Activated CD8-positive, alpha-beta memory T cell treated with anti-CD3 and anti-CD28 coated beads, Interleukin-2, amount 10 ng/mL, durations not matched to agents 7 days and 5 days (primary cell): ENCODE measurements at regions not wholly inside any gene's neighbourhood (a gene's known extent, or its start where the extent isn't known, plus 50 kb on each side); places are given as distances from the start of the nearest gene placed in this dataset.

Source experiments
- ATAC-seq: fragments of 150-1000 bp; cut with Tn5 transposase; one replicate; pipeline ENCODE4 v1.10.0; 2021; ENCODE audit warnings: moderate library complexity
- CTCF ChIA-PET: fragments of 350-600 bp; sonication (Branson Sonifier 250); formaldehyde crosslinking; loops from one replicate; lab custom pipeline; 2021; ENCODE audit warnings: antibody characterized with exemption; lab: Charles Lee
- DNase-seq: peaks from one replicate; pipeline ENCODE4 v3.0.0-alpha.2; 2020
- H3K27ac Mint-ChIP-seq: one replicate; pipeline ENCODE4 v1.8.0; 2021; ENCODE audit warnings: mild to moderate bottlenecking, mixed read lengths
- H3K27me3 Mint-ChIP-seq: one replicate; pipeline ENCODE4 v1.8.0; 2021; ENCODE audit warnings: mixed read lengths
- H3K36me3 Mint-ChIP-seq: one replicate; pipeline ENCODE4 v1.8.0; 2021; ENCODE audit warnings: mild to moderate bottlenecking, mixed read lengths
- H3K4me1 Mint-ChIP-seq: one replicate; pipeline ENCODE4 v1.8.0; 2021; ENCODE audit warnings: mixed read lengths
- H3K4me3 Mint-ChIP-seq: one replicate; pipeline ENCODE4 v1.8.0; 2021; ENCODE audit warnings: mild to moderate bottlenecking, moderate library complexity, mixed read lengths
- H3K9me3 Mint-ChIP-seq: one replicate; pipeline ENCODE4 v1.8.0; 2022; ENCODE audit warnings: low read depth, mixed read lengths

DNA sequence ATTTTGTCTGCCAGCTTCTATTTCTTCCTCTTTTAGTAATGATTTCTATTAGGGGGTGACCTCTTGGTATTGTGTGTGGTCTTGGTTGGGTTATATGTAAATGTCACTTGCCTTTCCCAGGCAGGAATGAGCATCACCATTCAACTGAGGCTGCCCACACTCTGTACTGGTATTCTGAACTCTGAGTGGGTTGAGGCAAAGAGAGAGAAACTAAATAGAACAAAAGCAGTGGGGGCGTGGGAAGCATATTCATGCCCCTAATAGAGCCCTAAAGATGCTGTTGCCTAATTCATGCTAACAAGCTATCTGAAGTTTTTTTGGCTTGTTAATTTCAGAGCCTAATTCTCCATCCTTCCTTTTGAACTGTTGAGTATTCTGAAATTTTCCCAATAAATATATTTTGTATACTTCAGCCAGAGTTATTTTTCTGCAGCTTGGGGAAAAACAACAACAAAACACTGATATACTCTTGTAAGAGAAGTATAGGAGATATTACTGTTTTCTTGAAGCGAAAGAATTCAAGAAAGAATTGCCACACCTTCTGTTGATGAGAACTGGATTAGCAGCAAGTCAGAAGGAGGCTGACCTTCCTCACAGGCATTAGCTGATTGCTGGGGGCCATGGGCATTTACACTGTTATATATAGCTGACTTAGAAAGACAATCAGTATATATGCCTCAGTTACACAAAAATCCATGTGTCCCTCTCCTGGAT lies 315.8 kb upstream of the KLF12 start:
- Mint-ChIP-seq H3K4me1 (no peaks in the 10 kb centered on the region), H3K9me3 (no peaks in the 10 kb centered on the region), H3K4me3 (no peak overlapping the region), H3K27ac (no peak overlapping the region), H3K27me3 (peaks cover 12% of the 10 kb centered on the region), H3K36me3 (no peaks in the 10 kb centered on the region)
- DNase-seq (no peak), ATAC-seq (no peak)
- CTCF ChIA-PET: no interaction called here

DNA sequence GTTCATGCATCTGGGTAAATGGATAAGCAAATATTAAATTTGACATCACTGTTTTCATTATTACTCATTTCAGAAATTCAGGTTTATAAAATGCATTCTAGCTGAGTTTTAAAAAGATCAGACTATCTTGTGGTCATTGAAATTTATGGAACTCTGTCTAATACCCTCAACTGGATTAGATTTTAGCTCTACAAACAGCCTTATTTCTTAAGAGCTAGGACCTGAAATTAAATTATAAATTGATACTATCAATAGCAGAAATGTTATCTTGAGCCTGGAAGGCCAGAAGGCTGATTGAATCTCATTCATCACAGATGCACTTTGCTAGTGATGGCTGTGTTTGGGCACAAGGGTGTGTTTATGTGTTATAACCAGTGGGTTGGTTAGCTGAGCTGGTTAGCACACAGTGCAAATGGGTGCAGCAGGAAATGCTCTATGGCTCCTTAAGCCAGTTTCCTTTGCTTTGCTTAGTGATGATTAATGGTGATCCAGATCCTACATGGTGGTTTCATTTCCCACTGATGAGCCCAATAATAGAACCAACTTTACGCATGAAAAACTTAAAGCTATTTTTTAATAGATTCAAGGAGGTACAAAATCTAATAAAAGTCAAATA lies 310.8 kb upstream of the KLF12 start:
- Mint-ChIP-seq H3K4me1 (no peaks in the 10 kb centered on the region), H3K9me3 (no peaks in the 10 kb centered on the region), H3K4me3 (no peak overlapping the region), H3K36me3 (no peaks in the 10 kb centered on the region), H3K27me3 (no peaks in the 10 kb centered on the region), H3K27ac (no peak overlapping the region)
- DNase-seq (no peak), ATAC-seq (no peak)
- CTCF ChIA-PET: no interaction called here

DNA sequence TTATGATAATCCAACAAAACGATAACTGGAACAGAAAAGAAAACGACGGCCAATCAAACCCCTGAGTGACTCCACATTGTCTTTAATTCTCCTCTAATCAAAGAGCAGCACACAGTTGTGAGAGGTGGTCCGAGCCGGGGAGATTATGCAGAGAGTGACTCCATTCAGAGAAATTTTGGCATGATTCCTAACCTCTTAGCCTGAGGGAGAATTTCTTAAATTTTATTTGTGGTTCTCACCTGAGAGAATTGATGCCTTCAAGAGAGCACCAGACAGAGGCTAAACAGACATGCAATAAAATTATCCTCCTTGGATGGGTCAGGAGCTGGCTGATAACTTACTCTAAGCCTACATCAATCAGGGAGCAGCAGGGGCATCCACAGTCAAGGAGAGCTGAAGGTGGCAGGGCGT lies 310.0 kb upstream of the KLF12 start:
- Mint-ChIP-seq H3K4me3 (no peak overlapping the region), H3K27me3 (no peaks in the 10 kb centered on the region), H3K27ac (no peak overlapping the region), H3K4me1 (no peaks in the 10 kb centered on the region), H3K36me3 (no peaks in the 10 kb centered on the region), H3K9me3 (no peaks in the 10 kb centered on the region)
- DNase-seq: no peak
- CTCF ChIA-PET: no interaction called here
- ATAC-seq: no peak

DNA sequence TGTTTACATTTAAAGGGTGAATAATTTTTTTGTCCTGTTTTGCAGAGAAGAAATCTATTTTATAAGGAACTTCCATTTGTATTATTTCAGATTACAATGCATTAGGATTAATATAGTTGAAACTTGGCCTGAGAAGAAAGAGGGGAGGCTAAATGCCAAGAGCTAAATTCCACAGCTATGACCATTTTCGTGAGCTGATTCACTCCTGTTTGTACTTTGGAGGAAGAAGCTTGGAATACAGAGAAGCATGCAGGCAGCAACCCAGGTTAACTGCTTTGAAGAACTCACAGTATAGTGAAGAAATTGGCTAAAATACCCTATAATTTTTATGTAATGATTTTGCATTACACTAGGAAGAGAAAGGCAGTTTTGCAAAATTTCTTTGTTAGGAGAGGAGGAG lies 309.4 kb upstream of the KLF12 start:
- CTCF ChIA-PET: no interaction called here
- DNase-seq (no peak), ATAC-seq (no peak)
- H3K27me3 Mint-ChIP-seq: no peaks in the 10 kb centered on the region
- H3K4me3 Mint-ChIP-seq: no peak overlapping the region
- no peaks in the 10 kb centered on the region for H3K36me3 Mint-ChIP-seq
- no peaks in the 10 kb centered on the region for H3K9me3 Mint-ChIP-seq
- no peak overlapping the region for H3K27ac Mint-ChIP-seq
- H3K4me1 Mint-ChIP-seq: no peaks in the 10 kb centered on the region

DNA sequence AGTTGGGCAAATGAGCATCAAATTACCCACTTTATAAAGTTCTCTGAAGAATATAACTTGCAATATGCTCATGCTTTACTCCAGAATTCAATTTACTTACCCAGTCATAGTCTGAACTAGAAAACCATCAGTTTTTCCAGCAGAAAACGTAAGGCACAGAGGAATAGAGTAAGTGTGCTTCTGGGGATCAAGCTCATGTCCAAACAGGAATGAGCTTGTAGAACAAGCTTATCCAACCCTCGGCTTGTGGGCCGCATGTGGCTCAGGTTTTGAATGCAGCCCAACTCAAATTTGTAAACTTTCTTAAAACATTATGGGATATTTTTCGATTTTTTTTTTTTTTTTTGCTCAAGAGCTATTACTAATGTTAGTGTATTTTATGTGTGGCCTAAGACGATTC lies 308.5 kb upstream of the KLF12 start:
- H3K27ac Mint-ChIP-seq: no peak overlapping the region
- H3K36me3 Mint-ChIP-seq: no peaks in the 10 kb centered on the region
- CTCF ChIA-PET: no interaction called here
- no peak for DNase-seq
- no peak for ATAC-seq
- H3K27me3 Mint-ChIP-seq: no peaks in the 10 kb centered on the region
- H3K9me3 Mint-ChIP-seq: no peaks in the 10 kb centered on the region
- no peak overlapping the region for H3K4me3 Mint-ChIP-seq
- no peaks in the 10 kb centered on the region for H3K4me1 Mint-ChIP-seq

DNA sequence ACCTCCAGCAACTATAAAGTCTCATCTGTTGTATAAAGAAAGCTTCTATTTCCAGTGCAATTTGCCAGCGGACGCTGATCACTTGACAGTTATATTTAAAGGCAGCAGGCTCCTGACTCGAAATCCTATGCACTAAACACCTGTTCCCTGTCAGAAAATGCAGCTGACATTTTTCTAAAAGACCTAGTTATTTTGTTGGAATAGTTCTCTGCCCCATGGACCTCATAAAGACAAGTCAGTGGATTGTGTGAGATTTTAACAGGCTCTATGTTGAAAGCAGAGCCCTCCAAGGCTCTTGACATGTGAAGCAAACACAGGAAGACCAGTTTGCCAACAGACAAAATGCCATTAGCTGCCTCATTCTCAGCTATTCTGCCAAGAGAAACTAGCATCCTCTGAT lies 304.7 kb upstream of the KLF12 start:
- H3K27ac Mint-ChIP-seq: no peak overlapping the region
- no peak overlapping the region for H3K4me3 Mint-ChIP-seq
- CTCF ChIA-PET: no interaction called here
- ATAC-seq (no peak), DNase-seq (no peak)
- H3K36me3 Mint-ChIP-seq: no peaks in the 10 kb centered on the region
- H3K4me1 Mint-ChIP-seq: no peaks in the 10 kb centered on the region
- no peaks in the 10 kb centered on the region for H3K27me3 Mint-ChIP-seq
- no peaks in the 10 kb centered on the region for H3K9me3 Mint-ChIP-seq

DNA sequence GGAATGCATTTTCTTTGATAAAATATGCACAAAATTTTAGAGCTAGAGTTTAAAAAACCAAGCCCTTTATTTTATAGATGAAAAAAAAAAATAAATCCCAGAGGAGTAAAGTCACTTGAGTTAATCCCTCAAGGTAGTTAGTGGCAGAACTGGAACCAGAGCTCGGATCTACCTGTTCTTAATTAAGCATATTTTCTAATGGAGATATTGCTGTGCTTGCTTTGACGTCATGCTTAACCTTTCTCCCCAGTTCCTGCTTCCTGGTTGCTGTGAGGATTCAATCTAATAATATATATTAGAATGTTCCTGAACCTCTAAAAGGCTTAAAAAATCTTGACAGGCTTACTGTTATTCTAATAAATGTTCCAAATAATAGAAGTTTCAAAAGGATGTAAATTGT lies 300.6 kb upstream of the KLF12 start:
- Mint-ChIP-seq H3K27ac (no peak overlapping the region), H3K4me1 (no peaks in the 10 kb centered on the region), H3K27me3 (no peaks in the 10 kb centered on the region), H3K36me3 (no peaks in the 10 kb centered on the region), H3K4me3 (no peak overlapping the region), H3K9me3 (no peaks in the 10 kb centered on the region)
- DNase-seq (no peak), ATAC-seq (no peak)
- CTCF ChIA-PET: no interaction called here

DNA sequence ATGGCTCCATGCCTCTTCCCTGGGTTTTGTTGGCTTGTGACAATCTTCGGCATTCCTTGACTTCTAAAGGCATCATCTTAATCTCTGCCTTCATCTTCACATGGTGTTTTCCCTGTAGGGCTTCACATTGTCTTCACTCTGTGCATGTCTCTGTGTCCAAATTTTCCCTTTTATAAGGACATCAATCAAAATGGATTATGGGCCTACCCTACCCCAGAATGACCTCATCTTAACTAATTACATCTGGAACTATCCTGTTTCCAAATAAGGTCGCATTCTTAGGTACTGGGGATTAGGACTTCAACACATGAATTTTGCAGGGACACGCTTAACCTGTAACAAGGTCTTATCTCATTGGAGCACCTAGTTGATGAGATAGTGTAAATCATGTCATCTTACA lies 290.3 kb upstream of the KLF12 start:
- ATAC-seq: no peak
- Mint-ChIP-seq H3K27ac (no peak overlapping the region), H3K27me3 (no peaks in the 10 kb centered on the region), H3K9me3 (no peaks in the 10 kb centered on the region), H3K4me3 (no peak overlapping the region), H3K4me1 (no peaks in the 10 kb centered on the region), H3K36me3 (no peaks in the 10 kb centered on the region)
- CTCF ChIA-PET: no interaction called here
- no peak for DNase-seq

DNA sequence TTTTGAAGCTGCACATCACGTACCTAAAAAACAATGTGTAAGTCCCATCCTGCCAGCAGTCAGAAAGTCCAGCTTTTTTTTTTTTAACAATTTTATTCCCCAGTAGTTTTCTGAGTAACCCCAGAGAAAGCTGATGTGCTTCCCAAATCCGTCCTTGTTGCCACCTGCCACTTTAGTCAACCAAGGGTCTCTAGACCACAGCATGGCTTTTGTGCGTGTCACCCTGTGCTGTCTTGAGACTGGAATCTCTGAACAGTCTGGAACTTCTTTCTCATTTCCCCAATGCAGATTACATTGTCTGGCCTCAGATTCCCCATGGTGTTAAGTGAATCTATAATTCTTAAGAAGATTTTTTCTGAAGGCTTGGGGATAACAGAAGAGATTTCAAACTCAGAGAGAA lies 289.2 kb upstream of the KLF12 start:
- H3K4me3 Mint-ChIP-seq: no peak overlapping the region
- no peaks in the 10 kb centered on the region for H3K4me1 Mint-ChIP-seq
- CTCF ChIA-PET: no interaction called here
- no peaks in the 10 kb centered on the region for H3K9me3 Mint-ChIP-seq
- ATAC-seq: no peak
- DNase-seq: no peak
- no peaks in the 10 kb centered on the region for H3K36me3 Mint-ChIP-seq
- no peak overlapping the region for H3K27ac Mint-ChIP-seq
- no peaks in the 10 kb centered on the region for H3K27me3 Mint-ChIP-seq

DNA sequence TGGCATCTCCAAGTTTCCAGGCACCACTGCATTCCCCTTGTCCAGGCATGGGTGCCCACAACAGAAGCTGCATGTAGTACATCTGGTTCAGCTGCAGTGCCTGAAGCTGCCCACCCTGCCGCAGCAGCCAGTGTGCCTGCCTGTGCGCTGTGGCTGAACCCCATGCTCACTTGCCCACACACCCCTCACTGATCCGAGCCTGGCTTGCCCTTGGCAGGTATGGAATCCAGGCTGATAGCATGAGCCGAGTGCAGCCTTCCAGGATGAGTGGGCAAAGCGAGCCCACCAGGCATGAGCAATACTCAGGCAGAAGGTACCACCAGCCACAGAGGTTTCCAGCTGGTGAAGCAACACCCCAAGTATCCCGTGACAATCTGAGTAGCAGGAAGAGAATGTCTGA lies 280.3 kb upstream of the KLF12 start:
- Mint-ChIP-seq H3K9me3 (no peaks in the 10 kb centered on the region), H3K27ac (no peak overlapping the region), H3K4me3 (no peak overlapping the region), H3K27me3 (no peaks in the 10 kb centered on the region), H3K4me1 (no peaks in the 10 kb centered on the region), H3K36me3 (no peaks in the 10 kb centered on the region)
- CTCF ChIA-PET: no interaction called here
- DNase-seq: no peak
- ATAC-seq: no peak

DNA sequence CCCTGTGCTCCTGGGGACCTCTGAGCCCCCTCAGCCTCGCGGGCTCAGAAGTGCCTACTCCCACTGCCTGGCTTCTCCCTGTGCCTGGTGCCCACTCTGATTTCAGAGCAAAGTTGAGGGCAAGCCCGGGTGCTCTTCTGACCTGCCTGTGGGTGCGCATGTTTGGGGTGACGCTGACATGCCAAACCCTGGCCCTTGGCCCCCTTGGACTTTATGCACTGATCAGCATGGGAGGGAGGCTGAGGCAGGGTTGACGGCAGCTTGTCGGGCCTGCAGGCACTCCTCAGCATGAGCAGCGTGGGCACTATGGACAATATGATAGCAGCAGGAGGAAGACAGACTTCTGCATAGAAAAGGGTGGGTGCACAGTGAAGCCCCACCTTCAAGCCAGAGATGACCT lies 279.3 kb upstream of the KLF12 start:
- CTCF ChIA-PET: no interaction called here
- no peaks in the 10 kb centered on the region for H3K9me3 Mint-ChIP-seq
- no peak overlapping the region for H3K27ac Mint-ChIP-seq
- H3K27me3 Mint-ChIP-seq: no peaks in the 10 kb centered on the region
- no peaks in the 10 kb centered on the region for H3K4me1 Mint-ChIP-seq
- H3K4me3 Mint-ChIP-seq: no peak overlapping the region
- ATAC-seq (no peak), DNase-seq (no peak)
- no peaks in the 10 kb centered on the region for H3K36me3 Mint-ChIP-seq

DNA sequence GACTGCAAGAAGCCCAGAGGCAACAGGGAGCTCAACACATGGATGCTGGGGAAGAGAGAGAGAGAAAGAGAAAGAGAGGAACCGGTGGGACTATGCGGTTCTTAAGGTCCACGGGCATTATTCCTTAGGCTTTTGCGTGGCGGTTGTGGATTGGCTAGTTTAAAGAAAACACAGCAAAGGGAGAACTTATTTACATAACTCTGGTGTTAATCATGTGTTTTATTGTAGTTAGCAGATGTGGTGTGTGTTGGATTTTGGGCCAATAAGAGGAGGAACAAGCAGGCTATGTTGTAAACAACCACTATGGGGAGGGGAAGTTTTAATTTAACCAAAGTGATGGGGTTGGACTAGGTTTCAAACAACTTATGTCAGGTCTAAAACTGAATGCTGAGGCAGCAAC lies 275.3 kb upstream of the KLF12 start:
- Mint-ChIP-seq H3K27me3 (no peaks in the 10 kb centered on the region), H3K27ac (no peak overlapping the region), H3K4me1 (no peaks in the 10 kb centered on the region), H3K36me3 (peaks cover 2% of the 10 kb centered on the region), H3K9me3 (peaks cover 2% of the 10 kb centered on the region), H3K4me3 (no peak overlapping the region)
- CTCF ChIA-PET: no interaction called here
- ATAC-seq (no peak), DNase-seq (no peak)

DNA sequence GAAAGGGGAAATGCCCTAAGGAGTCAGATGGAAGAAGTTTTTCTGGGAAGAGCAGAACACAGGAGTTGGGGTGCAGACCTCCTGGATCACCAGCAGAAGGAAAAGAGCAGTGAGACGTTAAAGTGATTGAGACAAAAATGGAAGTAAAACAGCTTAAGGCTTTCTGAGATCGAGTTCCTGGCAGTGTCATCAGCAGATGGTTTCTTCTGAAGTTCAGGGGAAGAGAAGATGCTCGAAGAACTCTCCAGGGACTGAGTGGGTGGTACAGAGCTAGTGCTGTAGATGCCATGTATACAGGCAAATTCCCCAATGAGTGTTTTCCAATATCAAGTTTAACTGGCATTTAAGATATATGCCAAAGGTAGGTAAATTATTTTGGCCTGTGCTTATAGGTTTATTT lies 272.2 kb upstream of the KLF12 start:
- CTCF ChIA-PET: no interaction called here
- H3K36me3 Mint-ChIP-seq: peaks cover 2% of the 10 kb centered on the region
- no peak for ATAC-seq
- H3K4me1 Mint-ChIP-seq: no peaks in the 10 kb centered on the region
- DNase-seq: no peak
- H3K9me3 Mint-ChIP-seq: peaks cover 2% of the 10 kb centered on the region
- H3K27me3 Mint-ChIP-seq: no peaks in the 10 kb centered on the region
- no peak overlapping the region for H3K4me3 Mint-ChIP-seq
- no peak overlapping the region for H3K27ac Mint-ChIP-seq

DNA sequence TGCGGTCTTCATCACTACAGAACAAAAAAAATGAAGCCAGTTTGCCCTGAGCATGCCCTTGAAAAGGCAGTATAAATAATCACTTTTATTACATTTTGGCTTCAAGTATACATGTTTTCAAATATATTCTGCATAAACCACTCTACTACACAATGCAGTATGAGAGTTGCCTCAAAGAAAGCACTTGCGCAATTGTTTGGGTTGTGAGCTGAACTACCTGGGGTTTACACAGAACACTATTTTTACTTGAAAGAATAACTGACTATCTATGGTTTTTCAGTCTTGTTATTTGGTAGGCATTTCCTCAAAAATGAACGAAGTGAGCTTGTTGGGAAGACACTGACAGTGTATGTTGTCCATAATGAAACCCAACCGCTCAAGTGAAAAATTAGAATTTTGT lies 264.4 kb upstream of the KLF12 start:
- no peak for DNase-seq
- no peak for ATAC-seq
- Mint-ChIP-seq H3K27ac (no peak overlapping the region), H3K4me1 (no peaks in the 10 kb centered on the region), H3K4me3 (no peak overlapping the region), H3K27me3 (no peaks in the 10 kb centered on the region), H3K36me3 (no peaks in the 10 kb centered on the region), H3K9me3 (no peaks in the 10 kb centered on the region)
- CTCF ChIA-PET: no interaction called here
